ENCODE measurements at regions not wholly inside any gene's neighbourhood (a gene's known extent, or its start where the extent isn't known, plus 50 kb on each side); places are given as distances from the start of the nearest gene placed in this dataset.

- Histone ChIP-seq H4K91ac (replicated peaks; ENCODE audit: insufficient read length, low read length) (no peak overlapping the region), H2BK20ac (ENCODE audit: low read length) (no peak overlapping the region), H3K9ac (replicated peaks in 1 of 4; ENCODE audit: extremely low read depth in 1 of 4, low read depth in 3 of 4, low read length in 3 of 4) (no peak overlapping the region), H3K27me3 (replicated peaks in 1 of 4; ENCODE audit: control insufficient read depth in 3 of 4, extremely low read depth in 1 of 4, insufficient read depth in 3 of 4, low read length in 3 of 4) (no peaks in the 10 kb centered on the region), H2AK5ac (ENCODE audit: low read depth, low read length) (no peak overlapping the region), H3K23me2 (ENCODE audit: low read depth, low read length) (no peaks in the 10 kb centered on the region), H2BK120ac (replicated peaks; ENCODE audit: low read depth, low read length) (no peak overlapping the region), H3K36me3 (ENCODE audit: control insufficient read depth in 2 of 4, insufficient read depth in 4 of 4, low read length in 3 of 4) (no peaks in the 10 kb centered on the region), H3K27ac (ENCODE audit: low read depth, low read length) (no peak overlapping the region), H2BK15ac (ENCODE audit: low read length) (no peak overlapping the region), H3K4me1 (replicated peaks in 1 of 4; ENCODE audit: control insufficient read depth in 3 of 4, insufficient read depth in 4 of 4, low read length in 3 of 4) (no peaks in the 10 kb centered on the region; a peak in 1 of 7 replicates), H3K4me2 (ENCODE audit: insufficient read depth in 1 of 2, low read depth in 2 of 2, low read length in 2 of 2) (no peak overlapping the region), H3K56ac (replicated peaks; ENCODE audit: insufficient read length, low read depth, low read length) (no peak overlapping the region), H4K20me1 (replicated peaks in 1 of 2; ENCODE audit: control insufficient read depth in 1 of 2, insufficient read depth in 2 of 2, low read length in 2 of 2) (no peaks in the 10 kb centered on the region), H3K18ac (ENCODE audit: extremely low read depth, low read length) (no peak overlapping the region), H3K4me3 (ENCODE audit: extremely low read depth in 1 of 4, insufficient read depth in 2 of 4, low read depth in 3 of 4, low read length in 4 of 4) (no peak overlapping the region), H3K9me3 (ENCODE audit: insufficient read depth in 2 of 2, low read depth in 1 of 2, low read length in 1 of 2) (no peaks in the 10 kb centered on the region), H3K79me2 (ENCODE audit: control insufficient read depth in 1 of 2, insufficient read depth in 2 of 2, low read length in 2 of 2) (no peaks in the 10 kb centered on the region), H3K79me1 (ENCODE audit: low read depth, low read length) (no peaks in the 10 kb centered on the region), H4K8ac (ENCODE audit: extremely low read depth, insufficient read depth, low read length) (no peak overlapping the region), H3K4ac (replicated peaks; ENCODE audit: insufficient read length, low read depth, low read length) (no peak overlapping the region), H2AFZ (ENCODE audit: low read length) (no peak overlapping the region), H2BK12ac (ENCODE audit: low read depth, low read length) (no peak overlapping the region), H2BK5ac (ENCODE audit: low read depth, low read length) (no peak overlapping the region), H3K14ac (ENCODE audit: insufficient read length) (no peak overlapping the region), H3K23ac (ENCODE audit: insufficient read length) (no peak overlapping the region), H4K5ac (ENCODE audit: insufficient read length, low read depth, low read length) (no peak overlapping the region)
- TF ChIP-seq TBP (IDR thresholded peaks at IDR 0.05; ENCODE audit: low read depth, low read length) (no peak), CBX8 (IDR thresholded peaks at IDR 0.05; ENCODE audit: borderline replicate concordance, low read depth, low read length) (no peak), RNF2 (IDR thresholded peaks at IDR 0.05; ENCODE audit: borderline replicate concordance, low read depth, low read length, missing control alignments, poor library complexity, severe bottlenecking) (no peak), GTF2F1 (IDR thresholded peaks at IDR 0.05; ENCODE audit: borderline replicate concordance, low read depth, low read length) (no peak), ASH2L (IDR thresholded peaks at IDR 0.05; ENCODE audit: low read length) (no peak), MAFK (IDR thresholded peaks at IDR 0.05; ENCODE audit: low read depth, low read length) (no peak), TAF7 (optimal IDR thresholded peaks at IDR 0.05; ENCODE audit: borderline replicate concordance, low read depth, low read length) (no peak), RFX5 (IDR thresholded peaks at IDR 0.05; ENCODE audit: borderline replicate concordance, low read depth, low read length) (no peak), SIN3A (conservative IDR thresholded peaks at IDR 0.05 in 1 of 2, IDR thresholded peaks at IDR 0.05 in 1 of 2; ENCODE audit: low read depth in 1 of 2, low read length in 2 of 2) (no peak), USF2 (IDR thresholded peaks at IDR 0.05; ENCODE audit: low read length) (no peak), BACH1 (IDR thresholded peaks at IDR 0.05; ENCODE audit: low read length) (no peak), BCL11A (IDR thresholded peaks at IDR 0.05; ENCODE audit: low read depth in 2 of 2, low read length in 2 of 2) (no peak), RBBP5 (IDR thresholded peaks at IDR 0.05; ENCODE audit: borderline replicate concordance, low read depth, low read length) (no peak)
- FAIRE-seq: no peak
- ChIA-PET POLR2A (ENCODE audit: partially characterized antibody) (no interaction called here), CTCF (ENCODE audit: partially characterized antibody) (interaction anchor here (0.9 to 1.5 kb wide), 2 partner anchors 25 to 29 kb away, joined by 3 read pairs; no protein-coding TSS in a partner anchor)
- DNase-seq (ENCODE audit: low read depth in 1 of 2, low spot score in 2 of 2): no peak
- WGBS, 2 experiments (ENCODE audit: extremely low coverage in 1 of 2, insufficient coverage in 1 of 2, insufficient read length in 1 of 2, insufficient replicate concordance in 2 of 2, low coverage in 1 of 2, low lambda C conversion rate in 2 of 2, missing lambda C conversion rate in 1 of 2): 90% methylated on average over 6 of the region's 6 CpGs; no CpG with 5 or more reads in 1 of the 2 experiments
Observed at GRCh38 chr1:56160773-56161315, 418.5 kb downstream of the PLPP3 start.
